PFSK-1 (cell line): ENCODE measurements at regions not wholly inside any gene's neighbourhood (a gene's known extent, or its start where the extent isn't known, plus 50 kb on each side); places are given as distances from the start of the nearest gene placed in this dataset.

Experiments
- FOXP2 ChIP-seq: optimal IDR thresholded peaks from 2 replicates; pipeline ENCODE3; 2011; ENCODE audit warnings: borderline replicate concordance, control low read depth, inconsistent platforms; ENCODE audit not compliant: insufficient read depth; ENCODE audit errors: extremely low read length, extremely low read depth
- POLR2AphosphoS5 ChIP-seq: IDR thresholded peaks from 2 replicates; pipeline ENCODE4 v1.6.1; 2012; ENCODE audit warnings: low read depth, mild to moderate bottlenecking, control low read depth, low read length, moderate library complexity
- REST ChIP-seq, 2 experiments: IDR thresholded peaks; 2 replicates each; pipeline versions ENCODE4 v1.6.1 to v1.8.0; 2011 to 2012; ENCODE audit warnings: low read depth in 2 of 2, low read length in 2 of 2, control low read depth in 1 of 2, inconsistent platforms in 1 of 2, mild to moderate bottlenecking in 1 of 2, moderate library complexity in 1 of 2; ENCODE audit not compliant: insufficient read depth in 1 of 2
- SIN3A ChIP-seq: IDR thresholded peaks from 2 replicates; pipeline ENCODE4 v1.6.1; 2012; ENCODE audit warnings: mild to moderate bottlenecking, low read length, moderate library complexity, borderline replicate concordance; ENCODE audit not compliant: insufficient read depth
- TAF1 ChIP-seq: IDR thresholded peaks from 2 replicates; pipeline ENCODE4 v1.6.1; 2012; ENCODE audit warnings: low read length, control low read depth, borderline replicate concordance; ENCODE audit not compliant: insufficient read depth

GRCh38 chr3:34884007-34884406 lies 755.3 kb upstream of the ARPP21 start:
- TF ChIP-seq FOXP2 (no peak), REST (IDR thresholded peaks at IDR 0.05; ENCODE audit: insufficient read depth in 1 of 2, low read depth in 2 of 2, low read length in 2 of 2) (no peak), POLR2AphosphoS5 (no peak), SIN3A (no peak)

GRCh38 chr3:34886443-34886842 lies 752.9 kb upstream of the ARPP21 start:
- no peak for TF ChIP-seq SIN3A
- no peak for TF ChIP-seq POLR2AphosphoS5
- no peak for TF ChIP-seq REST (IDR thresholded peaks at IDR 0.05; ENCODE audit: insufficient read depth in 1 of 2, low read depth in 2 of 2, low read length in 2 of 2)
- TF ChIP-seq TAF1 = no peak
- TF ChIP-seq FOXP2 = no peak

- TF ChIP-seq FOXP2 (no peak), TAF1 (no peak), SIN3A (no peak), REST (IDR thresholded peaks at IDR 0.05; ENCODE audit: insufficient read depth in 1 of 2, low read depth in 2 of 2, low read length in 2 of 2) (no peak), POLR2AphosphoS5 (no peak)
Measured at GRCh38 chr3:34889641-34890040, 749.7 kb upstream of the ARPP21 start.

GRCh38 chr3:34890247-34890646 lies 749.1 kb upstream of the ARPP21 start:
- TF ChIP-seq TAF1 = no peak
- TF ChIP-seq POLR2AphosphoS5 = no peak
- no peak for TF ChIP-seq SIN3A
- no peak for TF ChIP-seq REST (IDR thresholded peaks at IDR 0.05; ENCODE audit: insufficient read depth in 1 of 2, low read depth in 2 of 2, low read length in 2 of 2)
- TF ChIP-seq FOXP2 = no peak

GRCh38 chr3:34891941-34892340 lies 747.4 kb upstream of the ARPP21 start:
- TF ChIP-seq POLR2AphosphoS5 = no peak
- TF ChIP-seq SIN3A = no peak
- no peak for TF ChIP-seq FOXP2
- no peak for TF ChIP-seq TAF1
- no peak for TF ChIP-seq REST (IDR thresholded peaks at IDR 0.05; ENCODE audit: insufficient read depth in 1 of 2, low read depth in 2 of 2, low read length in 2 of 2)
